ENCODE measurements at regions not wholly inside any gene's neighbourhood (a gene's known extent, or its start where the extent isn't known, plus 50 kb on each side); places are given as distances from the start of the nearest gene placed in this dataset.
A peak's percentile ranks its signal among the peaks of the same experiment; 100 is the strongest.

DNA sequence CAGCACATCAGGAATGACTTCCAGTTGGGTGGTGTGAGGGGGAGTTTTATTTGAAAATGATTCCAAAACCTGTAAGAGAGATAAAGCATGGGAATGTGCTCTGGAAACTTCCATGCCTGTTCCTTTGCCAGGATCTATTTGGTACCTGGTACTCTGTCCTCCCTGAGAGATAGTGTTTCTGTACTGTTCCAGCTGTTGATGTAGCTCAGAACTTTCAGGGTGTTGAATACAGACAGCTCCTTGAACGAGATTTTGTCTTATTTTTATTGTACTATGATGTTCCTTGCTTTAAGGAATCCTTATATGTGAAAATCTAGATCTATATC is 148.7 kb upstream of the RIPOR2 start:
- WGBS (ENCODE audit: insufficient coverage) = no CpG with 5 or more reads among the region's 1 CpG
- H3K27ac Mint-ChIP-seq = no peak overlapping the region
- POLR2A ChIA-PET = interaction anchor here in 1 of 2 donors (0.6 kb wide), 1 partner anchor 150 kb away, joined by 3 read pairs; no protein-coding TSS in a partner anchor

DNA sequence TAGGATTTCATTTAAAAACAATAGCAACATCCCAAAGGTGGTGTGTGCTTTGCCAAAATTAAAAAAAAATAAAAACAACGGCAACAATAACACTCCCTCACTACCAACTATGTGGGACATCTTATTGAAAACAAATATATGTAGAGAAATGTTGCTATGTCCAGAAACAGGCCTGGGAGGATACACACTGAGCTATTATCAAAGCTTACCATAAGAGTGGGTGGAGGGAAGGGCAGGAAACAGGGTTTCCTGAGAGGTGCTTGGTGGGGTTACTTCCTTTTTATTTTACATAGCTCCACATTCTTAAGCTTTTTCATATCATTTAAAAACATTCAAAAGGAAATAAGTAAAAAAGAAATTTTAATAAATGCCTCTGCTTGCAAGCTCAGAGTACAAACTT is 150.0 kb upstream of the RIPOR2 start:
- H3K27ac ChIP-seq (ENCODE audit: low read length) = no peak overlapping the region
- CTCF ChIA-PET = interaction anchor here in 1 of 2 donors (0.5 to 2.0 kb wide), 4 partner anchors 14 to 1073 kb away, joined by 3 to 10 read pairs (median 8); no protein-coding TSS in a partner anchor

More for the DNA sequence above, 148.7 kb upstream of the RIPOR2 start:
- Histone ChIP-seq H3K4me3 (ENCODE audit: control insufficient read depth in 1 of 2, extremely low read depth in 1 of 2, low read length in 1 of 2) (no peak overlapping the region), H3K36me3 (ENCODE audit: control insufficient read depth in 2 of 2, extremely low read depth in 1 of 2, insufficient read depth in 1 of 2, low read length in 1 of 2) (peaks cover 3 to 19% of the 10 kb centered on the region in 2 donors), H3K27ac (ENCODE audit: low read length) (no peak overlapping the region), H3K4me1 (ENCODE audit: control insufficient read depth in 1 of 2, extremely low read depth in 1 of 2, insufficient read depth in 2 of 2, low read length in 2 of 2) (peaks cover 12 to 29% of the 10 kb centered on the region in 2 experiments), H3K27me3 (replicated peaks in 1 of 2; ENCODE audit: control insufficient read depth in 2 of 2, extremely low read depth in 1 of 2, insufficient read depth in 2 of 2, low read length in 1 of 2) (no peaks in the 10 kb centered on the region), H3K9me3 (no peaks in the 10 kb centered on the region)
- CTCF ChIA-PET = interaction anchor here in 1 of 2 donors (0.5 kb wide), 1 partner anchor 172 kb away, joined by 3 read pairs; no protein-coding TSS in a partner anchor
- DNase-seq (no peak), ATAC-seq (replicated peaks in 1 of 4) (no peak)
- no peaks in the 10 kb centered on the region for H3K27me3 Mint-ChIP-seq
- H3K9me3 Mint-ChIP-seq = no peaks in the 10 kb centered on the region
- H3K4me1 Mint-ChIP-seq = peaks cover 5 to 24% (median 13%) of the 10 kb centered on the region in 3 donors
- H3K4me3 Mint-ChIP-seq = no peak overlapping the region
- H3K36me3 Mint-ChIP-seq = peaks cover 22% of the 10 kb centered on the region

DNA sequence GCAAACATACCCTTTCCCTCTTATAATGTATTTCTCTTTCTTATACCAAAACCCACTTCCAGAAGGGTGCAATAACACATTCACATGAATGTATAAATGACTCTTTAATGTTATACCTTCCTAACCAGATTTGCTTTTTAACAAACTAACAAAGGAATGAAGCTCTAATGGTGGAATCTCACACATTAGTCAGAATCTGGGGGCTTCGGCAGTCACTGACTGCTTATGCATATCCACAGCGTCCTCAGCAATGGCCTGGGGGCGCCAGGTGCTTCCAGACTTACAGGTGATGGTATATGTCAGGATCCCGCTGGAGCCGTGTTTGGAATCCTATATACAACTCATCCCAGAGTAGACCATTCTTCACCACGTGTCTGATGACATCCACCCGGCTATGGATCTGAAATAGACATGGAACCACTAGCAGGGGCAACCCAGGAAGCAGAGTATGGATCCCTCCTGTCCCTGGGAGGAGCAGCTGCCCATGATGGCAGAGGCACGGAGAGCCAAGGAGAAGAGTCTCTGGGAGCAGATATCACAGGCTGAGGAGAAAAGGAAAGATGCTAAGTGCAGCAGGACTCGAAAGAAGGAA is 150.8 kb upstream of the RIPOR2 start:
- Histone ChIP-seq H3K27me3 (replicated peaks in 1 of 2; ENCODE audit: control insufficient read depth in 2 of 2, extremely low read depth in 1 of 2, insufficient read depth in 2 of 2, low read length in 1 of 2) (no peaks in the 10 kb centered on the region), H3K27ac (ENCODE audit: low read length) (peak overlapping the region; percentile 6), H3K4me1 (ENCODE audit: control insufficient read depth in 1 of 2, extremely low read depth in 1 of 2, insufficient read depth in 2 of 2, low read length in 2 of 2) (peaks cover 12 to 29% of the 10 kb centered on the region in 2 experiments), H3K4me3 (ENCODE audit: control insufficient read depth in 1 of 2, extremely low read depth in 1 of 2, low read length in 1 of 2) (no peak overlapping the region), H3K9me3 (no peaks in the 10 kb centered on the region), H3K36me3 (ENCODE audit: control insufficient read depth in 2 of 2, extremely low read depth in 1 of 2, insufficient read depth in 1 of 2, low read length in 1 of 2) (peaks cover 0 to 28% of the 10 kb centered on the region in 2 donors)
- no peak overlapping the region for H3K27ac Mint-ChIP-seq
- WGBS (ENCODE audit: insufficient coverage) = 80% methylated on average over 1 of the region's 9 CpGs
- H3K36me3 Mint-ChIP-seq = peaks cover 19% of the 10 kb centered on the region
- H3K4me1 Mint-ChIP-seq = peaks cover 7 to 23% (median 16%) of the 10 kb centered on the region in 3 donors
- ATAC-seq (replicated peaks in 1 of 4) (no peak), DNase-seq (no peak)
- no peak overlapping the region for H3K4me3 Mint-ChIP-seq
- POLR2A ChIA-PET = interaction anchor here in 1 of 2 donors (0.6 kb wide), 1 partner anchor 261 kb away, joined by 3 read pairs; no protein-coding TSS in a partner anchor
- CTCF ChIA-PET = interaction anchor here in 1 of 2 donors (1.5 to 2.0 kb wide), 2 partner anchors 15 to 60 kb away, joined by 9 to 10 read pairs; no protein-coding TSS in a partner anchor
- no peaks in the 10 kb centered on the region for H3K27me3 Mint-ChIP-seq
- H3K9me3 Mint-ChIP-seq = no peaks in the 10 kb centered on the region

More for the DNA sequence above, 150.0 kb upstream of the RIPOR2 start:
- H3K9me3 ChIP-seq = no peaks in the 10 kb centered on the region
- no peaks in the 10 kb centered on the region for H3K27me3 Mint-ChIP-seq
- H3K4me1 ChIP-seq (ENCODE audit: control insufficient read depth in 1 of 2, extremely low read depth in 1 of 2, insufficient read depth in 2 of 2, low read length in 2 of 2) = peaks cover 12 to 29% of the 10 kb centered on the region in 2 experiments
- H3K27ac Mint-ChIP-seq = peak overlapping the region; percentile 57 to 73
- peaks cover 22% of the 10 kb centered on the region for H3K36me3 Mint-ChIP-seq
- no CpG with 5 or more reads among the region's 1 CpG for WGBS (ENCODE audit: insufficient coverage)
- no peaks in the 10 kb centered on the region for H3K9me3 Mint-ChIP-seq
- H3K4me3 ChIP-seq (ENCODE audit: control insufficient read depth in 1 of 2, extremely low read depth in 1 of 2, low read length in 1 of 2) = no peak overlapping the region
- peaks cover 7 to 24% (median 16%) of the 10 kb centered on the region in 3 donors for H3K4me1 Mint-ChIP-seq
- ATAC-seq (replicated peaks in 1 of 4) (peak; percentile 75 to 88 (median 83)), DNase-seq (peak in 9 of 35 experiments; percentile 3 to 30 (median 10))
- no peak overlapping the region for H3K4me3 Mint-ChIP-seq
- H3K36me3 ChIP-seq (ENCODE audit: control insufficient read depth in 2 of 2, extremely low read depth in 1 of 2, insufficient read depth in 1 of 2, low read length in 1 of 2) = peaks cover 0 to 23% of the 10 kb centered on the region in 2 donors
- POLR2A ChIA-PET = interaction anchor here in 1 of 2 donors (0.6 kb wide), 1 partner anchor 260 kb away, joined by 3 read pairs; no protein-coding TSS in a partner anchor
- no peaks in the 10 kb centered on the region for H3K27me3 ChIP-seq (replicated peaks in 1 of 2; ENCODE audit: control insufficient read depth in 2 of 2, extremely low read depth in 1 of 2, insufficient read depth in 2 of 2, low read length in 1 of 2)

DNA sequence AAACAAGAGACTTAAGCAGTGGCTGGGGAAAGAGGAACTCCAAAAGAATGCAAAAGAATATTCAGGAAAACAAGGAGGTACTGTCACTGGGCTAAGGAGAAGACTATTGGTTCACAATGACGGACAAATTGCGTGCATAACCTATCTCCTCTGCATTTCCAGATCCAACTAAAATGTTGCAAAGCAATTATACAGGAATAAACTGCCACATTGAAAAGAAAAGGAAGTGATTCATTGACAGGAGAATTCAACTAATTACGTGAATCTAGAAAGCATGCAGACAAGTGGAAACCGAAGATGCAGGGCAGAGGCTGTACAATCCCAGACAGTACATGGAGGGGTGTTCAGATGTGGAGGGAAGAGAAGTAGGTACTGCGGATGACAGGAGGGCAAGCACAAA is 152.8 kb upstream of the RIPOR2 start:
- Mint-ChIP-seq H3K4me3 (no peak overlapping the region), H3K27me3 (no peaks in the 10 kb centered on the region), H3K36me3 (peaks cover 24% of the 10 kb centered on the region), H3K27ac (no peak overlapping the region), H3K4me1 (peaks cover 7 to 16% (median 13%) of the 10 kb centered on the region in 3 donors), H3K9me3 (no peaks in the 10 kb centered on the region)
- CTCF ChIA-PET = no interaction called here
- no peaks in the 10 kb centered on the region for H3K27me3 ChIP-seq (replicated peaks in 1 of 2; ENCODE audit: control insufficient read depth in 2 of 2, extremely low read depth in 1 of 2, insufficient read depth in 2 of 2, low read length in 1 of 2)
- POLR2A ChIA-PET = no interaction called here
- no peak overlapping the region for H3K4me3 ChIP-seq (ENCODE audit: control insufficient read depth in 1 of 2, extremely low read depth in 1 of 2, low read length in 1 of 2)
- WGBS (ENCODE audit: insufficient coverage) = 100% methylated on average over 1 of the region's 5 CpGs
- H3K9me3 ChIP-seq = no peaks in the 10 kb centered on the region
- H3K36me3 ChIP-seq (ENCODE audit: control insufficient read depth in 2 of 2, extremely low read depth in 1 of 2, insufficient read depth in 1 of 2, low read length in 1 of 2) = peaks cover 0 to 41% of the 10 kb centered on the region in 2 donors
- DNase-seq (no peak), ATAC-seq (replicated peaks in 1 of 4) (no peak)
- H3K27ac ChIP-seq (ENCODE audit: low read length) = no peak overlapping the region
- peaks cover 12 to 29% of the 10 kb centered on the region in 2 experiments for H3K4me1 ChIP-seq (ENCODE audit: control insufficient read depth in 1 of 2, extremely low read depth in 1 of 2, insufficient read depth in 2 of 2, low read length in 2 of 2)

- WGBS (ENCODE audit: insufficient coverage) = 100% methylated on average over 1 of the region's 2 CpGs
- Histone ChIP-seq H3K27ac (ENCODE audit: low read length) (no peak overlapping the region), H3K9me3 (no peaks in the 10 kb centered on the region), H3K4me1 (ENCODE audit: control insufficient read depth in 1 of 2, extremely low read depth in 1 of 2, insufficient read depth in 2 of 2, low read length in 2 of 2) (peaks cover 12 to 29% of the 10 kb centered on the region in 2 experiments), H3K36me3 (ENCODE audit: control insufficient read depth in 2 of 2, extremely low read depth in 1 of 2, insufficient read depth in 1 of 2, low read length in 1 of 2) (peaks cover 0 to 41% of the 10 kb centered on the region in 2 donors), H3K27me3 (replicated peaks in 1 of 2; ENCODE audit: control insufficient read depth in 2 of 2, extremely low read depth in 1 of 2, insufficient read depth in 2 of 2, low read length in 1 of 2) (no peaks in the 10 kb centered on the region), H3K4me3 (ENCODE audit: control insufficient read depth in 1 of 2, extremely low read depth in 1 of 2, low read length in 1 of 2) (no peak overlapping the region)
- Mint-ChIP-seq H3K27me3 (no peaks in the 10 kb centered on the region), H3K4me1 (peaks cover 7 to 16% (median 13%) of the 10 kb centered on the region in 3 donors), H3K4me3 (no peak overlapping the region), H3K27ac (peak overlapping the region; percentile 16 to 24), H3K9me3 (no peaks in the 10 kb centered on the region), H3K36me3 (peaks cover 27% of the 10 kb centered on the region)
- ChIA-PET CTCF (interaction anchor here in 1 of 2 donors (0.6 kb wide), 1 partner anchor 181 kb away, joined by 3 read pairs; no protein-coding TSS in a partner anchor), POLR2A (no interaction called here)
- DNase-seq (no peak), ATAC-seq (replicated peaks in 1 of 4) (no peak)
Measured at GRCh38 chr6:25089442-25089841, 153.7 kb upstream of the RIPOR2 start.

- Mint-ChIP-seq H3K27me3 (no peaks in the 10 kb centered on the region), H3K4me1 (peaks cover 0 to 3% (median under 1%) of the 10 kb centered on the region in 3 donors), H3K4me3 (no peak overlapping the region), H3K27ac (peak overlapping the region in 1 of 2 donors; percentile 41), H3K36me3 (peaks cover 52% of the 10 kb centered on the region), H3K9me3 (no peaks in the 10 kb centered on the region)
- no peaks in the 10 kb centered on the region for H3K9me3 ChIP-seq
- no peaks in the 10 kb centered on the region for H3K4me1 ChIP-seq (ENCODE audit: control insufficient read depth in 1 of 2, extremely low read depth in 1 of 2, insufficient read depth in 2 of 2, low read length in 2 of 2)
- ATAC-seq (replicated peaks in 1 of 4) (no peak), DNase-seq (no peak)
- 100% methylated on average over 3 of the region's 4 CpGs for WGBS (ENCODE audit: insufficient coverage)
- peaks cover 7 to 57% of the 10 kb centered on the region in 2 donors for H3K36me3 ChIP-seq (ENCODE audit: control insufficient read depth in 2 of 2, extremely low read depth in 1 of 2, insufficient read depth in 1 of 2, low read length in 1 of 2)
- CTCF ChIA-PET = interaction anchor here in 1 of 2 donors (1.3 kb wide), 1 partner anchor 24 kb away, joined by 9 read pairs; no protein-coding TSS in a partner anchor
- POLR2A ChIA-PET = interaction anchor here in 1 of 2 donors (0.6 kb wide), 1 partner anchor 77 kb away, joined by 4 read pairs; no protein-coding TSS in a partner anchor
- H3K4me3 ChIP-seq (ENCODE audit: control insufficient read depth in 1 of 2, extremely low read depth in 1 of 2, low read length in 1 of 2) = no peak overlapping the region
- H3K27me3 ChIP-seq (replicated peaks in 1 of 2; ENCODE audit: control insufficient read depth in 2 of 2, extremely low read depth in 1 of 2, insufficient read depth in 2 of 2, low read length in 1 of 2) = no peaks in the 10 kb centered on the region
- H3K27ac ChIP-seq (ENCODE audit: low read length) = no peak overlapping the region
Measured at GRCh38 chr6:25094726-25095125, 159.0 kb upstream of the RIPOR2 start.
